Endothelial cell of umbilical vein (primary cell): ENCODE measurements at regions not wholly inside any gene's neighbourhood (a gene's known extent, or its start where the extent isn't known, plus 50 kb on each side); places are given as distances from the start of the nearest gene placed in this dataset.

Experiments used
- BruUV-seq: library from RNA; stranded (reverse); fragments of 400-500 nt; replicated peaks from 2 replicates; lab custom pipeline; 2021; lab: Mats Ljungman, UMichigan
- CTCF ChIA-PET: fragments of 300-600, 350-600 bp; sonication (Branson Sonifier 250); formaldehyde crosslinking; loops from one replicate; lab custom pipeline; 2021; ENCODE audit warnings: antibody characterized with exemption, inconsistent platforms; lab: Charles Lee
- POLR2A ChIA-PET: fragments of 300-600, 350-600 bp; sonication (Branson Sonifier 250); formaldehyde crosslinking; loops from one replicate; lab custom pipeline; 2021; ENCODE audit warnings: antibody characterized with exemption, inconsistent platforms; lab: Charles Lee
- DNase-seq: peaks from one replicate; pipeline ENCODE4 v3.0.0-alpha.2; 2011; ENCODE audit warnings: low read depth, low spot score
- FAIRE-seq: peaks from 2 replicates; lab custom pipeline; 2011; peaks lifted over from hg19 to GRCh38; lab: Jason Lieb, UNC
- H2AFZ ChIP-seq: 2 replicates; pipeline ENCODE4 v1.6.0; 2012; ENCODE audit warnings: low read depth, low read length, control low read depth, inconsistent platforms
- H3K27ac ChIP-seq: 2 replicates; pipeline ENCODE4 v1.5.1; 2011; ENCODE audit warnings: low read depth, mild to moderate bottlenecking, control low read depth, low read length, moderate library complexity; ENCODE audit not compliant: insufficient read depth
- H3K27me3 ChIP-seq, 2 experiments: 2 replicates each; pipeline versions ENCODE4 v1.6.0 to v1.6.1; 2011; ENCODE audit warnings: low read length in 2 of 2, mixed read lengths in 1 of 2; ENCODE audit not compliant: control insufficient read depth in 2 of 2, insufficient read depth in 2 of 2
- H3K36me3 ChIP-seq, 2 experiments: 2 replicates in 1 of 2; 3 replicates in 1 of 2; pipeline ENCODE4 v1.5.1; 2011; ENCODE audit warnings: low read length in 2 of 2, mild to moderate bottlenecking in 1 of 2, moderate library complexity in 1 of 2; ENCODE audit not compliant: control insufficient read depth in 2 of 2, insufficient read depth in 2 of 2; ENCODE audit errors: extremely low read depth in 1 of 2
- H3K4me1 ChIP-seq: 3 replicates; pipeline ENCODE4 v1.5.1; 2011; ENCODE audit warnings: mild to moderate bottlenecking, low read length; ENCODE audit not compliant: control insufficient read depth, insufficient read depth; ENCODE audit errors: extremely low read depth
- H3K4me2 ChIP-seq: 2 replicates; pipeline ENCODE4 v1.6.1; 2011; ENCODE audit warnings: low read length, control low read depth, mixed read lengths; ENCODE audit not compliant: insufficient read depth
- H3K4me3 ChIP-seq, 3 experiments: fragments of 200-600 bp in 1 of 3; sonication (generic), shearing (Covaris generic) in 1 of 3; replicated peaks in 1 of 3; 2 replicates each; pipeline ENCODE4 v1.5.1; 2011 to 2016; ENCODE audit warnings: control low read depth in 3 of 3, low read length in 3 of 3, mild to moderate bottlenecking in 2 of 3, inconsistent platforms in 1 of 3, low read depth in 1 of 3, moderate library complexity in 1 of 3; ENCODE audit not compliant: insufficient read depth in 1 of 3
- H3K79me2 ChIP-seq: 2 replicates; pipeline ENCODE4 v1.6.0; 2012; ENCODE audit warnings: low read length, inconsistent platforms; ENCODE audit not compliant: control insufficient read depth, insufficient read depth
- H3K9ac ChIP-seq: replicated peaks from 2 replicates; pipeline ENCODE3; 2011; ENCODE audit warnings: low read length, control low read depth; ENCODE audit not compliant: insufficient read depth; ENCODE audit errors: extremely low read depth
- H3K9me1 ChIP-seq: replicated peaks from 3 replicates; pipeline ENCODE4 v1.6.0; 2011; ENCODE audit warnings: mild to moderate bottlenecking, low read length; ENCODE audit not compliant: control insufficient read depth, insufficient read depth; ENCODE audit errors: extremely low read depth
- H3K9me3 ChIP-seq: replicated peaks from 2 replicates; pipeline ENCODE4 v1.5.1; 2012; ENCODE audit warnings: low read length, inconsistent platforms; ENCODE audit not compliant: control insufficient read depth, insufficient read depth
- H4K20me1 ChIP-seq: replicated peaks from 2 replicates; pipeline ENCODE3; 2011; ENCODE audit warnings: mild to moderate bottlenecking, low read length; ENCODE audit not compliant: control insufficient read depth, insufficient read depth; ENCODE audit errors: extremely low read depth
- CTCF ChIP-seq, 2 donors: IDR thresholded peaks; 1 replicate in 1 of 2; 2 replicates in 1 of 2; pipeline ENCODE4 v1.5.1; 2011; ENCODE audit warnings: low read length in 2 of 2, mild to moderate bottlenecking in 2 of 2, moderate library complexity in 2 of 2, control low read depth in 1 of 2, inconsistent platforms in 1 of 2, low read depth in 1 of 2; ENCODE audit not compliant: insufficient read depth in 1 of 2; ENCODE audit errors: extremely low read depth in 1 of 2
- EZH2 ChIP-seq: IDR thresholded peaks from 2 replicates; pipeline ENCODE4 v1.6.1; 2012; ENCODE audit warnings: borderline replicate concordance, low read depth, mild to moderate bottlenecking, moderate library complexity, low read length, inconsistent platforms; ENCODE audit not compliant: severe bottlenecking
- FOS ChIP-seq: IDR thresholded peaks from 2 replicates; pipeline ENCODE4 v1.6.1; 2011; ENCODE audit warnings: mild to moderate bottlenecking, low read length, moderate library complexity, borderline replicate concordance; ENCODE audit not compliant: insufficient read depth
- GATA2 ChIP-seq: IDR thresholded peaks from 2 replicates; pipeline ENCODE4 v1.7.0; 2011; ENCODE audit warnings: low read depth, mild to moderate bottlenecking, moderate library complexity, mixed read lengths, low read length; ENCODE audit not compliant: insufficient read length, insufficient read depth
- JUN ChIP-seq: IDR thresholded peaks from 2 replicates; pipeline ENCODE4 v1.6.1; 2011; ENCODE audit warnings: borderline replicate concordance, low read depth; ENCODE audit not compliant: insufficient read length, insufficient read depth
- MAX ChIP-seq: IDR thresholded peaks from 2 replicates; pipeline ENCODE4 v1.6.1; 2011; ENCODE audit not compliant: insufficient read depth, insufficient read length
- MYC ChIP-seq: IDR thresholded peaks from one replicate; pipeline ENCODE4 v1.6.1; 2011; ENCODE audit warnings: mild to moderate bottlenecking, low read depth, low read length
- POLR2A ChIP-seq: IDR thresholded peaks from 2 replicates; pipeline ENCODE4 v1.6.1; 2012; ENCODE audit warnings: low read depth, mild to moderate bottlenecking, control low read depth, low read length
- POLR2AphosphoS5 ChIP-seq: IDR thresholded peaks from 2 replicates; pipeline ENCODE4 v1.6.1; 2012; ENCODE audit warnings: low read depth, mild to moderate bottlenecking, control low read depth, low read length, moderate library complexity; ENCODE audit not compliant: insufficient read depth
- dilution Hi-C: fragments of 300-500 bp; cut with MboI; formaldehyde crosslinking; loops from one replicate; pipeline ENCODE4 v1.15.0; 2019; ENCODE audit warnings: low sequenced_read_pairs; ENCODE audit not compliant: extremely low pct_ligation_motif_present
- intact Hi-C: fragments of 100-400 bp; cut with micrococcal nuclease; formaldehyde crosslinking; loops from one replicate; pipeline ENCODE4 v1.10.0; 2022

- dilution Hi-C loops = no loop called here
- H3K79me2 ChIP-seq = no peaks in the 10 kb centered on the region
- no peaks in the 10 kb centered on the region for H3K4me1 ChIP-seq
- ChIA-PET POLR2A (no interaction called here), CTCF (interaction anchor here (1.4 kb wide), 1 partner anchor 19 kb away, joined by 3 read pairs; no protein-coding TSS in a partner anchor)
- no peak for TF ChIP-seq POLR2A
- no peak for TF ChIP-seq GATA2
- TF ChIP-seq JUN = no peak
- TF ChIP-seq EZH2 = no peak
- no peak for TF ChIP-seq MYC
- DNase-seq (no peak), FAIRE-seq (no peak)
- no peaks in the 10 kb centered on the region for H3K9me3 ChIP-seq
- H4K20me1 ChIP-seq = no peaks in the 10 kb centered on the region
- intact Hi-C loops = no loop called here
- H3K27me3 ChIP-seq = no peaks in the 10 kb centered on the region
- no peak overlapping the region for H3K9ac ChIP-seq
- H2AFZ ChIP-seq = no peak overlapping the region
- no peaks in the 10 kb centered on the region for H3K9me1 ChIP-seq
- no peak overlapping the region for H3K4me2 ChIP-seq
- BruUV-seq = no TSS peak
- H3K27ac ChIP-seq = no peak overlapping the region
- H3K36me3 ChIP-seq = no peaks in the 10 kb centered on the region
- no peak overlapping the region for H3K4me3 ChIP-seq
Observed at GRCh38 chr1:189821833-189822232, 655.8 kb downstream of the BRINP3 start.

- H3K9me1 ChIP-seq = no peaks in the 10 kb centered on the region
- no TSS peak for BruUV-seq
- H3K27ac ChIP-seq = no peak overlapping the region
- no peaks in the 10 kb centered on the region for H3K79me2 ChIP-seq
- H3K9me3 ChIP-seq = no peaks in the 10 kb centered on the region
- H3K36me3 ChIP-seq = no peaks in the 10 kb centered on the region
- TF ChIP-seq FOS = no peak
- no peak for TF ChIP-seq POLR2AphosphoS5
- no peak for TF ChIP-seq MYC
- TF ChIP-seq POLR2A = no peak
- no peak for TF ChIP-seq CTCF (IDR thresholded peaks at IDR 0.05; ENCODE audit: extremely low read depth in 1 of 2, insufficient read depth in 1 of 2, low read depth in 1 of 2, low read length in 2 of 2)
- TF ChIP-seq MAX = no peak
- TF ChIP-seq EZH2 = no peak
- no peak for TF ChIP-seq GATA2
- no peak for TF ChIP-seq JUN
- dilution Hi-C loops = no loop called here
- no peak overlapping the region for H3K4me2 ChIP-seq
- no peak overlapping the region for H3K9ac ChIP-seq
- DNase-seq = no peak
- POLR2A ChIA-PET = no interaction called here
- H3K4me1 ChIP-seq = no peaks in the 10 kb centered on the region
- H3K4me3 ChIP-seq = no peak overlapping the region
- no peaks in the 10 kb centered on the region for H4K20me1 ChIP-seq
- CTCF ChIA-PET = interaction anchor here (3.2 kb wide), 1 partner anchor 15 kb away, joined by 10 read pairs; no protein-coding TSS in a partner anchor
- no peak for FAIRE-seq
- no peak overlapping the region for H2AFZ ChIP-seq
- intact Hi-C loops = no loop called here
- no peaks in the 10 kb centered on the region for H3K27me3 ChIP-seq
Observed at GRCh38 chr1:189834813-189835212, 642.9 kb downstream of the BRINP3 start.
